ENCODE measurements at regions not wholly inside any gene's neighbourhood (a gene's known extent, or its start where the extent isn't known, plus 50 kb on each side); places are given as distances from the start of the nearest gene placed in this dataset.

- Histone ChIP-seq H3K27me3 (ENCODE audit: control insufficient read depth in 5 of 5, insufficient read depth in 4 of 5, low read length in 5 of 5) (no peaks in the 10 kb centered on the region), H3K36me3 (ENCODE audit: control insufficient read depth in 5 of 5, insufficient read depth in 5 of 5, low read length in 5 of 5) (no peaks in the 10 kb centered on the region), H3K4me1 (ENCODE audit: control insufficient read depth in 5 of 5, insufficient read depth in 5 of 5, low read length in 5 of 5) (no peaks in the 10 kb centered on the region), H3K9ac (ENCODE audit: low read length in 5 of 5) (no peak overlapping the region), H3K9me3 (ENCODE audit: control insufficient read depth in 5 of 5, low read length in 5 of 5) (no peaks in the 10 kb centered on the region), H3K4me3 (ENCODE audit: low read depth in 1 of 5, low read length in 5 of 5) (no peak overlapping the region), H3K27ac (ENCODE audit: low read depth, low read length) (no peak overlapping the region)
Observed at GRCh38 chr5:166750376-166750775, 1541.1 kb upstream of the WWC1 start.

GRCh38 chr5:166758151-166758550 lies 1533.3 kb upstream of the WWC1 start:
- H3K36me3 ChIP-seq (ENCODE audit: control insufficient read depth in 5 of 5, insufficient read depth in 5 of 5, low read length in 5 of 5) = no peaks in the 10 kb centered on the region
- H3K9me3 ChIP-seq (ENCODE audit: control insufficient read depth in 5 of 5, low read length in 5 of 5) = peaks cover 0 to 4% (median 0%) of the 10 kb centered on the region in 5 donors
- H3K4me3 ChIP-seq (ENCODE audit: low read depth in 1 of 5, low read length in 5 of 5) = no peak overlapping the region
- H3K4me1 ChIP-seq (ENCODE audit: control insufficient read depth in 5 of 5, insufficient read depth in 5 of 5, low read length in 5 of 5) = no peaks in the 10 kb centered on the region
- no peak overlapping the region for H3K27ac ChIP-seq (ENCODE audit: low read depth, low read length)
- no peaks in the 10 kb centered on the region for H3K27me3 ChIP-seq (ENCODE audit: control insufficient read depth in 5 of 5, insufficient read depth in 4 of 5, low read length in 5 of 5)
- H3K9ac ChIP-seq (ENCODE audit: low read length in 5 of 5) = no peak overlapping the region

GRCh38 chr5:166767858-166768257 lies 1523.6 kb upstream of the WWC1 start:
- H3K4me1 ChIP-seq (ENCODE audit: control insufficient read depth in 5 of 5, insufficient read depth in 5 of 5, low read length in 5 of 5) = no peaks in the 10 kb centered on the region
- H3K4me3 ChIP-seq (ENCODE audit: low read depth in 1 of 5, low read length in 5 of 5) = no peak overlapping the region
- H3K27ac ChIP-seq (ENCODE audit: low read depth, low read length) = no peak overlapping the region
- no peak overlapping the region for H3K9ac ChIP-seq (ENCODE audit: low read length in 5 of 5)
- H3K9me3 ChIP-seq (ENCODE audit: control insufficient read depth in 5 of 5, low read length in 5 of 5) = peaks cover 0 to 8% (median 4%) of the 10 kb centered on the region in 5 donors
- no peaks in the 10 kb centered on the region for H3K36me3 ChIP-seq (ENCODE audit: control insufficient read depth in 5 of 5, insufficient read depth in 5 of 5, low read length in 5 of 5)
- no peaks in the 10 kb centered on the region for H3K27me3 ChIP-seq (ENCODE audit: control insufficient read depth in 5 of 5, insufficient read depth in 4 of 5, low read length in 5 of 5)

GRCh38 chr5:166768536-166768935 lies 1522.9 kb upstream of the WWC1 start:
- Histone ChIP-seq H3K36me3 (ENCODE audit: control insufficient read depth in 5 of 5, insufficient read depth in 5 of 5, low read length in 5 of 5) (no peaks in the 10 kb centered on the region), H3K27me3 (ENCODE audit: control insufficient read depth in 5 of 5, insufficient read depth in 4 of 5, low read length in 5 of 5) (no peaks in the 10 kb centered on the region), H3K4me1 (ENCODE audit: control insufficient read depth in 5 of 5, insufficient read depth in 5 of 5, low read length in 5 of 5) (no peaks in the 10 kb centered on the region), H3K9me3 (ENCODE audit: control insufficient read depth in 5 of 5, low read length in 5 of 5) (peaks cover 0 to 8% (median 4%) of the 10 kb centered on the region in 5 donors), H3K27ac (ENCODE audit: low read depth, low read length) (no peak overlapping the region), H3K4me3 (ENCODE audit: low read depth in 1 of 5, low read length in 5 of 5) (no peak overlapping the region), H3K9ac (ENCODE audit: low read length in 5 of 5) (no peak overlapping the region)

- Histone ChIP-seq H3K9me3 (ENCODE audit: control insufficient read depth in 5 of 5, low read length in 5 of 5) (peaks cover 0 to 5% (median 4%) of the 10 kb centered on the region in 5 donors), H3K27me3 (ENCODE audit: control insufficient read depth in 5 of 5, insufficient read depth in 4 of 5, low read length in 5 of 5) (no peaks in the 10 kb centered on the region), H3K9ac (ENCODE audit: low read length in 5 of 5) (no peak overlapping the region), H3K4me3 (ENCODE audit: low read depth in 1 of 5, low read length in 5 of 5) (no peak overlapping the region), H3K27ac (ENCODE audit: low read depth, low read length) (no peak overlapping the region), H3K36me3 (ENCODE audit: control insufficient read depth in 5 of 5, insufficient read depth in 5 of 5, low read length in 5 of 5) (no peaks in the 10 kb centered on the region), H3K4me1 (ENCODE audit: control insufficient read depth in 5 of 5, insufficient read depth in 5 of 5, low read length in 5 of 5) (no peaks in the 10 kb centered on the region)
Observed at GRCh38 chr5:166772770-166773169, 1518.7 kb upstream of the WWC1 start.

GRCh38 chr5:166781737-166782136 lies 1509.7 kb upstream of the WWC1 start:
- Histone ChIP-seq H3K4me1 (ENCODE audit: control insufficient read depth in 5 of 5, insufficient read depth in 5 of 5, low read length in 5 of 5) (no peaks in the 10 kb centered on the region), H3K9me3 (ENCODE audit: control insufficient read depth in 5 of 5, low read length in 5 of 5) (peaks cover 0 to 5% (median 0%) of the 10 kb centered on the region in 5 donors), H3K9ac (ENCODE audit: low read length in 5 of 5) (no peak overlapping the region), H3K36me3 (ENCODE audit: control insufficient read depth in 5 of 5, insufficient read depth in 5 of 5, low read length in 5 of 5) (no peaks in the 10 kb centered on the region), H3K4me3 (ENCODE audit: low read depth in 1 of 5, low read length in 5 of 5) (no peak overlapping the region), H3K27me3 (ENCODE audit: control insufficient read depth in 5 of 5, insufficient read depth in 4 of 5, low read length in 5 of 5) (no peaks in the 10 kb centered on the region), H3K27ac (ENCODE audit: low read depth, low read length) (no peak overlapping the region)

- H3K9me3 ChIP-seq (ENCODE audit: control insufficient read depth in 5 of 5, low read length in 5 of 5) = peaks cover 0 to 5% (median 0%) of the 10 kb centered on the region in 5 donors
- no peak overlapping the region for H3K4me3 ChIP-seq (ENCODE audit: low read depth in 1 of 5, low read length in 5 of 5)
- H3K9ac ChIP-seq (ENCODE audit: low read length in 5 of 5) = no peak overlapping the region
- H3K27me3 ChIP-seq (ENCODE audit: control insufficient read depth in 5 of 5, insufficient read depth in 4 of 5, low read length in 5 of 5) = no peaks in the 10 kb centered on the region
- no peaks in the 10 kb centered on the region for H3K4me1 ChIP-seq (ENCODE audit: control insufficient read depth in 5 of 5, insufficient read depth in 5 of 5, low read length in 5 of 5)
- H3K36me3 ChIP-seq (ENCODE audit: control insufficient read depth in 5 of 5, insufficient read depth in 5 of 5, low read length in 5 of 5) = no peaks in the 10 kb centered on the region
- H3K27ac ChIP-seq (ENCODE audit: low read depth, low read length) = no peak overlapping the region
Observed at GRCh38 chr5:166784545-166785078, 1506.8 kb upstream of the WWC1 start.

- H3K9me3 ChIP-seq (ENCODE audit: control insufficient read depth in 5 of 5, low read length in 5 of 5) = peaks cover 0 to 5% (median 0%) of the 10 kb centered on the region in 5 donors
- no peak overlapping the region for H3K4me3 ChIP-seq (ENCODE audit: low read depth in 1 of 5, low read length in 5 of 5)
- H3K27me3 ChIP-seq (ENCODE audit: control insufficient read depth in 5 of 5, insufficient read depth in 4 of 5, low read length in 5 of 5) = no peaks in the 10 kb centered on the region
- no peak overlapping the region for H3K9ac ChIP-seq (ENCODE audit: low read length in 5 of 5)
- no peaks in the 10 kb centered on the region for H3K36me3 ChIP-seq (ENCODE audit: control insufficient read depth in 5 of 5, insufficient read depth in 5 of 5, low read length in 5 of 5)
- no peaks in the 10 kb centered on the region for H3K4me1 ChIP-seq (ENCODE audit: control insufficient read depth in 5 of 5, insufficient read depth in 5 of 5, low read length in 5 of 5)
- no peak overlapping the region for H3K27ac ChIP-seq (ENCODE audit: low read depth, low read length)
Observed at GRCh38 chr5:166786178-166786577, 1505.3 kb upstream of the WWC1 start.

- Histone ChIP-seq H3K9me3 (ENCODE audit: control insufficient read depth in 5 of 5, low read length in 5 of 5) (peaks cover 0 to 5% (median 0%) of the 10 kb centered on the region in 5 donors), H3K27me3 (ENCODE audit: control insufficient read depth in 5 of 5, insufficient read depth in 4 of 5, low read length in 5 of 5) (no peaks in the 10 kb centered on the region), H3K27ac (ENCODE audit: low read depth, low read length) (no peak overlapping the region), H3K9ac (ENCODE audit: low read length in 5 of 5) (no peak overlapping the region), H3K36me3 (ENCODE audit: control insufficient read depth in 5 of 5, insufficient read depth in 5 of 5, low read length in 5 of 5) (no peaks in the 10 kb centered on the region), H3K4me3 (ENCODE audit: low read depth in 1 of 5, low read length in 5 of 5) (no peak overlapping the region), H3K4me1 (ENCODE audit: control insufficient read depth in 5 of 5, insufficient read depth in 5 of 5, low read length in 5 of 5) (no peaks in the 10 kb centered on the region)
Observed at GRCh38 chr5:166786889-166787288, 1504.6 kb upstream of the WWC1 start.

- Histone ChIP-seq H3K4me1 (ENCODE audit: control insufficient read depth in 5 of 5, insufficient read depth in 5 of 5, low read length in 5 of 5) (no peaks in the 10 kb centered on the region), H3K36me3 (ENCODE audit: control insufficient read depth in 5 of 5, insufficient read depth in 5 of 5, low read length in 5 of 5) (no peaks in the 10 kb centered on the region), H3K27me3 (ENCODE audit: control insufficient read depth in 5 of 5, insufficient read depth in 4 of 5, low read length in 5 of 5) (no peaks in the 10 kb centered on the region), H3K4me3 (ENCODE audit: low read depth in 1 of 5, low read length in 5 of 5) (no peak overlapping the region), H3K9me3 (ENCODE audit: control insufficient read depth in 5 of 5, low read length in 5 of 5) (peaks cover 0 to 5% (median 0%) of the 10 kb centered on the region in 5 donors), H3K9ac (ENCODE audit: low read length in 5 of 5) (no peak overlapping the region), H3K27ac (ENCODE audit: low read depth, low read length) (no peak overlapping the region)
Observed at GRCh38 chr5:166788050-166788449, 1503.4 kb upstream of the WWC1 start.

- H3K27me3 ChIP-seq (ENCODE audit: control insufficient read depth in 5 of 5, insufficient read depth in 4 of 5, low read length in 5 of 5) = no peaks in the 10 kb centered on the region
- H3K27ac ChIP-seq (ENCODE audit: low read depth, low read length) = no peak overlapping the region
- H3K9me3 ChIP-seq (ENCODE audit: control insufficient read depth in 5 of 5, low read length in 5 of 5) = peaks cover 0 to 4% (median 0%) of the 10 kb centered on the region in 5 donors
- H3K4me3 ChIP-seq (ENCODE audit: low read depth in 1 of 5, low read length in 5 of 5) = no peak overlapping the region
- no peaks in the 10 kb centered on the region for H3K36me3 ChIP-seq (ENCODE audit: control insufficient read depth in 5 of 5, insufficient read depth in 5 of 5, low read length in 5 of 5)
- no peak overlapping the region for H3K9ac ChIP-seq (ENCODE audit: low read length in 5 of 5)
- no peaks in the 10 kb centered on the region for H3K4me1 ChIP-seq (ENCODE audit: control insufficient read depth in 5 of 5, insufficient read depth in 5 of 5, low read length in 5 of 5)
Observed at GRCh38 chr5:166795756-166796155, 1495.7 kb upstream of the WWC1 start.

Measured in subcutaneous abdominal adipose tissue (tissue), 5 donors.